Neural cell (in vitro differentiated cells): ENCODE measurements at regions not wholly inside any gene's neighbourhood (a gene's known extent, or its start where the extent isn't known, plus 50 kb on each side); places are given as distances from the start of the nearest gene placed in this dataset.

ENCODE experiments used
- H2AFZ ChIP-seq: fragments of 200-600, 300-800 bp; sonication (generic), shearing (Covaris generic); 2 replicates; pipeline ENCODE4 v1.6.0; 2014; ENCODE audit warnings: low read depth, mild to moderate bottlenecking, antibody characterized with exemption, low read length, moderate library complexity
- H3F3A ChIP-seq: fragments of 200-600 bp; shearing (Covaris generic); 2 replicates; pipeline ENCODE4 v1.6.1; 2016; ENCODE audit warnings: mild to moderate bottlenecking, moderate library complexity, mixed read lengths, antibody characterized with exemption, low read length; ENCODE audit not compliant: insufficient read depth, poor library complexity, severe bottlenecking
- H3K27ac ChIP-seq: fragments of 200-600, 300-800 bp; sonication (generic), shearing (Covaris generic); 2 replicates; pipeline ENCODE4 v1.5.1; 2014; ENCODE audit warnings: mild to moderate bottlenecking, low read length, moderate library complexity
- H3K27me3 ChIP-seq: fragments of 300-800, 200-600 bp; sonication (generic), shearing (Covaris generic); 2 replicates; pipeline ENCODE4 v1.6.0; 2014; ENCODE audit warnings: mild to moderate bottlenecking, low read depth, low read length, moderate library complexity; ENCODE audit not compliant: insufficient read depth
- H3K36me3 ChIP-seq: fragments of 300-800, 200-600 bp; sonication (generic), shearing (Covaris generic); 2 replicates; pipeline ENCODE4 v1.5.1; 2014; ENCODE audit warnings: mild to moderate bottlenecking, antibody characterized with exemption, low read length, moderate library complexity; ENCODE audit not compliant: insufficient read depth
- H3K4me2 ChIP-seq: fragments of 300-800, 200-600 bp; sonication (generic), shearing (Covaris generic); 2 replicates; pipeline ENCODE4 v1.6.0; 2014; ENCODE audit warnings: mild to moderate bottlenecking, low read length
- H3K4me3 ChIP-seq: fragments of 300-800, 200-600 bp; sonication (generic), shearing (Covaris generic); 2 replicates; pipeline ENCODE4 v1.5.1; 2014; ENCODE audit warnings: mild to moderate bottlenecking, low read length, moderate library complexity
- H3K79me2 ChIP-seq: fragments of 200-600 bp; shearing (Covaris generic); replicated peaks from 2 replicates; pipeline ENCODE4 v1.6.0; 2014; ENCODE audit warnings: mild to moderate bottlenecking, low read length, moderate library complexity; ENCODE audit not compliant: insufficient read depth
- H3K9ac ChIP-seq: fragments of 300-800, 200-600 bp; sonication (generic), shearing (Covaris generic); 2 replicates; pipeline ENCODE4 v1.6.1; 2016; ENCODE audit warnings: mild to moderate bottlenecking, low read length, mixed read lengths
- H3K9me2 ChIP-seq: fragments of 200-600 bp; shearing (Covaris generic); 2 replicates; pipeline ENCODE4 v1.6.1; 2016; ENCODE audit warnings: mild to moderate bottlenecking, low read length, mixed read lengths; ENCODE audit not compliant: insufficient read depth
- H3K9me3 ChIP-seq: fragments of 200-600, 300-800 bp; sonication (generic), shearing (Covaris generic); 2 replicates; pipeline ENCODE4 v1.6.1; 2016; ENCODE audit warnings: mild to moderate bottlenecking, mixed run types, low read length, moderate library complexity, mixed read lengths
- H4K20me1 ChIP-seq: fragments of 200-600 bp; shearing (Covaris generic); 2 replicates; pipeline ENCODE4 v1.6.1; 2016; ENCODE audit warnings: mild to moderate bottlenecking, mixed run types; ENCODE audit not compliant: insufficient read depth
- CTCF ChIP-seq: fragments of 450-650 bp; IDR thresholded peaks from 2 replicates; pipeline ENCODE4 v1.5.1; 2014; ENCODE audit warnings: antibody characterized with exemption, mild to moderate bottlenecking, moderate library complexity; ENCODE audit not compliant: poor library complexity, severe bottlenecking
- EP300 ChIP-seq: fragments of 450-650 bp; conservative IDR thresholded peaks from 2 replicates; pipeline ENCODE4 v1.6.1; 2014; ENCODE audit warnings: antibody characterized with exemption, mild to moderate bottlenecking, moderate library complexity; ENCODE audit not compliant: poor library complexity, severe bottlenecking
- EZH2 ChIP-seq: fragments of 200-600, 300-800 bp; shearing (Covaris generic), sonication (generic); IDR thresholded peaks from 2 replicates; pipeline ENCODE4 v1.6.1; 2014; ENCODE audit warnings: antibody characterized with exemption, low read length, borderline replicate concordance, mild to moderate bottlenecking; ENCODE audit not compliant: insufficient read depth, poor library complexity, severe bottlenecking
- MXI1 ChIP-seq: fragments of 450-650 bp; conservative IDR thresholded peaks from 2 replicates; pipeline ENCODE4 v1.6.1; 2014; ENCODE audit warnings: antibody characterized with exemption, mild to moderate bottlenecking; ENCODE audit not compliant: poor library complexity, severe bottlenecking
- POLR2AphosphoS5 ChIP-seq: IDR thresholded peaks from 2 replicates; pipeline ENCODE4 v1.6.1; 2012
- RAD21 ChIP-seq: fragments of 450-650 bp; conservative IDR thresholded peaks from 2 replicates; pipeline ENCODE4 v1.6.1; 2014; ENCODE audit warnings: antibody characterized with exemption, mild to moderate bottlenecking, moderate library complexity
- REST ChIP-seq: IDR thresholded peaks from 2 replicates; pipeline ENCODE4 v1.6.1; 2012; ENCODE audit warnings: borderline replicate concordance
- SMC3 ChIP-seq: fragments of 450-650 bp; conservative IDR thresholded peaks from 2 replicates; pipeline ENCODE4 v1.6.1; 2014; ENCODE audit warnings: antibody characterized with exemption, mild to moderate bottlenecking, moderate library complexity; ENCODE audit not compliant: poor library complexity
- TAF1 ChIP-seq: IDR thresholded peaks from 2 replicates; pipeline ENCODE4 v1.6.1; 2012; ENCODE audit warnings: low read depth

GRCh38 chr16:13306161-13306995, 405.0 kb downstream of the SHISA9 start:
- no peak for TF ChIP-seq MXI1
- TF ChIP-seq EZH2: no peak
- Histone ChIP-seq H3K9me2 (no peaks in the 10 kb centered on the region), H3K4me3 (no peak overlapping the region), H3K36me3 (no peaks in the 10 kb centered on the region), H4K20me1 (no peaks in the 10 kb centered on the region), H3K27me3 (no peaks in the 10 kb centered on the region), H3K79me2 (no peaks in the 10 kb centered on the region), H3K9ac (no peak overlapping the region), H3K27ac (no peak overlapping the region), H3K9me3 (no peaks in the 10 kb centered on the region), H3F3A (no peaks in the 10 kb centered on the region), H2AFZ (no peak overlapping the region), H3K4me2 (no peak overlapping the region)

- Histone ChIP-seq H3K9me2 (no peaks in the 10 kb centered on the region), H3K36me3 (no peaks in the 10 kb centered on the region), H3K9me3 (no peaks in the 10 kb centered on the region), H3K4me2 (no peak overlapping the region), H3K4me3 (no peak overlapping the region), H3K9ac (no peak overlapping the region), H3F3A (no peaks in the 10 kb centered on the region), H4K20me1 (no peaks in the 10 kb centered on the region), H2AFZ (no peak overlapping the region), H3K79me2 (no peaks in the 10 kb centered on the region), H3K27ac (no peak overlapping the region), H3K27me3 (no peaks in the 10 kb centered on the region)
- TF ChIP-seq TAF1 (no peak), MXI1 (no peak), CTCF (no peak), SMC3 (no peak), EZH2 (no peak), RAD21 (no peak), EP300 (no peak), POLR2AphosphoS5 (no peak), REST (no peak)
Observed at GRCh38 chr16:13307255-13307654, 405.9 kb downstream of the SHISA9 start.
